ENCODE measurements at regions not wholly inside any gene's neighbourhood (a gene's known extent, or its start where the extent isn't known, plus 50 kb on each side); places are given as distances from the start of the nearest gene placed in this dataset.

DNA sequence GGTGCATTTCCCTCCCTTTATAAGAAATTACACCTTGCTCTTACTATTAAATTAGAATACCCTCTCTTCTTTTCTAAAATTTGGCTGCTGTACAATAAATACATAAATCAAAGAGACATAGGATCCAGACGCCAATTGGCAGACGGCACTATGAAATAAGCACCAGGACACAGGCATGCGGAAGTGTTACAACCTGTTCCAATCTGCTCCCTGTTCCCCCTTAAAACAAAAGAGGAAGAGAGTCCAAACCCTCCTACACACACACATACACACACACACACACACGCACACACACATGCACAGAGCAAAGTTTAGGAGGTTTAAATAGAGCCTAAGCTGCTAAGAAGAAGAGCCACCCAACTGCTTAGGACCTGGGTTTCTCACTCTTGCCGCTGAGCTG, 75.6 kb upstream of the ZNF507 start:
- no peak overlapping the region for H3K4me3 Mint-ChIP-seq (ENCODE audit: unreplicated experiment)

DNA sequence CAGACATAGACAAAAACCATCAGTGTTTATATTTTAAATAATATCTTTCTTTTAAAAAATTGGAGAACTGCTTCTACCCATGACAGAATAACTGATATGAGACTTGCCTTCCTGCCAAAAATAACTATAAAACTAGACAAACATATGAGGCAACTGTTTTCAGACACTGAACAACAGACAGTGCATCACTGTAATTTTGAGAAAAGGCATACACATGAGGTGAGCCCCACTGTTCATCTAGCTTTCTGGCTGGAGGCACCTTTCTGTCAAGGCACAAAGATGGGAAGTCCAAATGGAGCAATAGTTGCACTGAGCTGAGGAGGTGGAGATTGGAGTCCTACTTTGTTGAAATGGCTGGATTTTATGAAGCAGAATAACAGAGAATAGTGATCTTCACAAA, 71.9 kb upstream of the ZNF507 start:
- no peak overlapping the region for H3K4me3 ChIP-seq (ENCODE audit: insufficient read depth, low read depth, low read length)
- DNase-seq (ENCODE audit: low read depth) = no peak
- H3K9me3 Mint-ChIP-seq (ENCODE audit: unreplicated experiment) = peaks cover 2% of the 10 kb centered on the region

More for the DNA sequence above, 75.6 kb upstream of the ZNF507 start:
- peaks cover 10% of the 10 kb centered on the region for H3K27me3 Mint-ChIP-seq (ENCODE audit: low read depth, unreplicated experiment)
- no peak overlapping the region for H3K4me2 ChIP-seq (ENCODE audit: low read length)
- DNase-seq (ENCODE audit: low read depth) = no peak
- H3K36me3 Mint-ChIP-seq (ENCODE audit: low read depth, unreplicated experiment) = no peaks in the 10 kb centered on the region
- H3K27ac ChIP-seq (ENCODE audit: low read depth, low read length) = no peak overlapping the region
- no peak for FAIRE-seq
- H3K79me2 ChIP-seq (ENCODE audit: insufficient read depth, low read length) = no peaks in the 10 kb centered on the region
- no peak overlapping the region for H2AFZ ChIP-seq (ENCODE audit: low read depth, low read length)
- H3K9ac ChIP-seq (ENCODE audit: low read length) = no peak overlapping the region
- H3K4me3 ChIP-seq (ENCODE audit: insufficient read depth, low read depth, low read length) = no peak overlapping the region
- H3K4me1 Mint-ChIP-seq (ENCODE audit: low read depth, unreplicated experiment) = peaks cover 6% of the 10 kb centered on the region
- no peak overlapping the region for H3K27ac Mint-ChIP-seq (ENCODE audit: unreplicated experiment)
- no peak for TF ChIP-seq EZH2 (IDR thresholded peaks at IDR 0.05; ENCODE audit: insufficient read depth, low read length)
- TF ChIP-seq, protein P1, sequence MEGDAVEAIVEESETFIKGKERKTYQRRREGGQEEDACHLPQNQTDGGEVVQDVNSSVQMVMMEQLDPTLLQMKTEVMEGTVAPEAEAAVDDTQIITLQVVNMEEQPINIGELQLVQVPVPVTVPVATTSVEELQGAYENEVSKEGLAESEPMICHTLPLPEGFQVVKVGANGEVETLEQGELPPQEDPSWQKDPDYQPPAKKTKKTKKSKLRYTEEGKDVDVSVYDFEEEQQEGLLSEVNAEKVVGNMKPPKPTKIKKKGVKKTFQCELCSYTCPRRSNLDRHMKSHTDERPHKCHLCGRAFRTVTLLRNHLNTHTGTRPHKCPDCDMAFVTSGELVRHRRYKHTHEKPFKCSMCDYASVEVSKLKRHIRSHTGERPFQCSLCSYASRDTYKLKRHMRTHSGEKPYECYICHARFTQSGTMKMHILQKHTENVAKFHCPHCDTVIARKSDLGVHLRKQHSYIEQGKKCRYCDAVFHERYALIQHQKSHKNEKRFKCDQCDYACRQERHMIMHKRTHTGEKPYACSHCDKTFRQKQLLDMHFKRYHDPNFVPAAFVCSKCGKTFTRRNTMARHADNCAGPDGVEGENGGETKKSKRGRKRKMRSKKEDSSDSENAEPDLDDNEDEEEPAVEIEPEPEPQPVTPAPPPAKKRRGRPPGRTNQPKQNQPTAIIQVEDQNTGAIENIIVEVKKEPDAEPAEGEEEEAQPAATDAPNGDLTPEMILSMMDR (IDR thresholded peaks at IDR 0.05; ENCODE audit: insufficient read depth, low read depth, low read length) = no peak
- peaks cover 2% of the 10 kb centered on the region for H3K9me3 Mint-ChIP-seq (ENCODE audit: unreplicated experiment)
- no peaks in the 10 kb centered on the region for H3K27me3 ChIP-seq (ENCODE audit: insufficient read depth, low read length)
- H3K9me3 ChIP-seq (ENCODE audit: insufficient read depth, low read depth, low read length) = no peaks in the 10 kb centered on the region
- H4K20me1 ChIP-seq (ENCODE audit: insufficient read depth, low read length) = no peaks in the 10 kb centered on the region
- H3K4me1 ChIP-seq (ENCODE audit: insufficient read depth, low read length) = no peaks in the 10 kb centered on the region
- no peaks in the 10 kb centered on the region for H3K36me3 ChIP-seq (ENCODE audit: insufficient read depth, low read length)

DNA sequence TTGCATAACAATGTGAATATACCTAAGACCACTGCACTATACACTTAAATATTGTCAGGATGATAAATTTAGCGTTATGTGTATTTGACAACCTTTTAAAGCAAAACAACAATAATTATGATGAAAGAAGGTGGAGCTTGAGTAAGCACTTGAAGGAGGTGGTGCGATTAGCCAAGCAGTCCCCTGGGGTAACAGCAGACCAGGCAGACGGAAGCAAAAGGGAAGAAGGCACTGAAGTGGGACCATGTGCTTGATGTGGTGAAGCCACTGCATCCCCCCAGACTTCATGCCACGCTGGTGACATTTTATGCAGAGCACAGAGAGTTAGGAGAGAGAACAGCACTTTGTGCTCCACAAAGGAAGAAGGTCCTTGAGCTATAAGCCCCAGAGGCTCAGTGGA, 58.3 kb upstream of the ZNF507 start:
- H3K9ac ChIP-seq (ENCODE audit: low read length) = no peak overlapping the region

More for the DNA sequence above, 71.9 kb upstream of the ZNF507 start:
- no peak for TF ChIP-seq EZH2 (IDR thresholded peaks at IDR 0.05; ENCODE audit: insufficient read depth, low read length)
- TF ChIP-seq, protein P1 (IDR thresholded peaks at IDR 0.05; ENCODE audit: insufficient read depth, low read depth, low read length) = no peak
- Histone ChIP-seq H3K9me3 (ENCODE audit: insufficient read depth, low read depth, low read length) (no peaks in the 10 kb centered on the region), H3K4me2 (ENCODE audit: low read length) (no peak overlapping the region), H2AFZ (ENCODE audit: low read depth, low read length) (no peak overlapping the region), H3K9ac (ENCODE audit: low read length) (no peak overlapping the region), H3K36me3 (ENCODE audit: insufficient read depth, low read length) (no peaks in the 10 kb centered on the region), H3K27ac (ENCODE audit: low read depth, low read length) (no peak overlapping the region), H3K27me3 (ENCODE audit: insufficient read depth, low read length) (no peaks in the 10 kb centered on the region), H4K20me1 (ENCODE audit: insufficient read depth, low read length) (no peaks in the 10 kb centered on the region), H3K79me2 (ENCODE audit: insufficient read depth, low read length) (no peaks in the 10 kb centered on the region), H3K4me1 (ENCODE audit: insufficient read depth, low read length) (no peaks in the 10 kb centered on the region)
- H3K36me3 Mint-ChIP-seq (ENCODE audit: low read depth, unreplicated experiment) = no peaks in the 10 kb centered on the region
- no peak for FAIRE-seq
- no peaks in the 10 kb centered on the region for H3K4me1 Mint-ChIP-seq (ENCODE audit: low read depth, unreplicated experiment)
- H3K27ac Mint-ChIP-seq (ENCODE audit: unreplicated experiment) = no peak overlapping the region
- no peak overlapping the region for H3K4me3 Mint-ChIP-seq (ENCODE audit: unreplicated experiment)
- H3K27me3 Mint-ChIP-seq (ENCODE audit: low read depth, unreplicated experiment) = peaks cover 10% of the 10 kb centered on the region

More for the DNA sequence above, 58.3 kb upstream of the ZNF507 start:
- Histone ChIP-seq H3K4me1 (ENCODE audit: insufficient read depth, low read length) (no peaks in the 10 kb centered on the region), H3K36me3 (ENCODE audit: insufficient read depth, low read length) (no peaks in the 10 kb centered on the region), H3K27me3 (ENCODE audit: insufficient read depth, low read length) (no peaks in the 10 kb centered on the region), H4K20me1 (ENCODE audit: insufficient read depth, low read length) (no peaks in the 10 kb centered on the region), H3K9me3 (ENCODE audit: insufficient read depth, low read depth, low read length) (no peaks in the 10 kb centered on the region), H2AFZ (ENCODE audit: low read depth, low read length) (peak overlapping the region; percentile 26), H3K4me2 (ENCODE audit: low read length) (no peak overlapping the region), H3K27ac (ENCODE audit: low read depth, low read length) (no peak overlapping the region), H3K79me2 (ENCODE audit: insufficient read depth, low read length) (no peaks in the 10 kb centered on the region), H3K4me3 (ENCODE audit: insufficient read depth, low read depth, low read length) (no peak overlapping the region)
- no peaks in the 10 kb centered on the region for H3K9me3 Mint-ChIP-seq (ENCODE audit: unreplicated experiment)
- no peaks in the 10 kb centered on the region for H3K4me1 Mint-ChIP-seq (ENCODE audit: low read depth, unreplicated experiment)
- FAIRE-seq (no peak), DNase-seq (ENCODE audit: low read depth) (no peak)
- TF ChIP-seq EZH2 (IDR thresholded peaks at IDR 0.05; ENCODE audit: insufficient read depth, low read length) = no peak
- TF ChIP-seq, protein P1 (IDR thresholded peaks at IDR 0.05; ENCODE audit: insufficient read depth, low read depth, low read length) = no peak
- no peak overlapping the region for H3K4me3 Mint-ChIP-seq (ENCODE audit: unreplicated experiment)
- H3K36me3 Mint-ChIP-seq (ENCODE audit: low read depth, unreplicated experiment) = no peaks in the 10 kb centered on the region
- peaks cover 34% of the 10 kb centered on the region for H3K27me3 Mint-ChIP-seq (ENCODE audit: low read depth, unreplicated experiment)
- no peak overlapping the region for H3K27ac Mint-ChIP-seq (ENCODE audit: unreplicated experiment)

Measured in astrocyte (in vitro differentiated cells and primary cell).